ENCODE measurements at regions not wholly inside any gene's neighbourhood (a gene's known extent, or its start where the extent isn't known, plus 50 kb on each side); places are given as distances from the start of the nearest gene placed in this dataset.

DNA sequence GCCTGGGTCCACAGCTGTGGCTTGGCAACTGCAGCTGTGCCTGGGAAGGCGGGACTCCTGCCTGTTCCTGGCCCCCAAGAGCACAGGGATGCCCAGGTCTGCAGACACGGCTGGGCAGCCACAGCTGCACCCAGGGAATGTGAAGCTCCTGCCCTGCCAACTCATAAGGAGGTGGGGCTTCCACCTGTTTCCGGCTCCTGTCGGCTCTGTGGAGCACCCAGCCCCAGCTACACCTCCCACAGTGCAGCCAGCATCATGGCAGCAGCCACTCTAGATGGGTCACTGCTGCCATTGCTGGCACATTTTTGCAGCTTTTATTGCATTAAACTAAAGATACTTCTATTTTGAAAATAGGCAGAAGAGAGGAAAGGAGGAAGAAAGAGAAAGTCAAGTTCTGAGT, 207.9 kb downstream of the SAMD5 start:
- intact Hi-C loops (cut with DNase I; ENCODE audit: low total_unique reads) = loop anchor here (5.0 kb wide), 1 partner anchor 901 kb away; no protein-coding TSS in a partner anchor

GRCh38 chr6:147717991-147718390, 209.5 kb downstream of the SAMD5 start:
- no peak for DNase-seq (ENCODE audit: low spot score in 2 of 2)
- TF ChIP-seq, protein P1, sequence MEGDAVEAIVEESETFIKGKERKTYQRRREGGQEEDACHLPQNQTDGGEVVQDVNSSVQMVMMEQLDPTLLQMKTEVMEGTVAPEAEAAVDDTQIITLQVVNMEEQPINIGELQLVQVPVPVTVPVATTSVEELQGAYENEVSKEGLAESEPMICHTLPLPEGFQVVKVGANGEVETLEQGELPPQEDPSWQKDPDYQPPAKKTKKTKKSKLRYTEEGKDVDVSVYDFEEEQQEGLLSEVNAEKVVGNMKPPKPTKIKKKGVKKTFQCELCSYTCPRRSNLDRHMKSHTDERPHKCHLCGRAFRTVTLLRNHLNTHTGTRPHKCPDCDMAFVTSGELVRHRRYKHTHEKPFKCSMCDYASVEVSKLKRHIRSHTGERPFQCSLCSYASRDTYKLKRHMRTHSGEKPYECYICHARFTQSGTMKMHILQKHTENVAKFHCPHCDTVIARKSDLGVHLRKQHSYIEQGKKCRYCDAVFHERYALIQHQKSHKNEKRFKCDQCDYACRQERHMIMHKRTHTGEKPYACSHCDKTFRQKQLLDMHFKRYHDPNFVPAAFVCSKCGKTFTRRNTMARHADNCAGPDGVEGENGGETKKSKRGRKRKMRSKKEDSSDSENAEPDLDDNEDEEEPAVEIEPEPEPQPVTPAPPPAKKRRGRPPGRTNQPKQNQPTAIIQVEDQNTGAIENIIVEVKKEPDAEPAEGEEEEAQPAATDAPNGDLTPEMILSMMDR (IDR thresholded peaks at IDR 0.05) = no peak
- no peak for TF ChIP-seq POLR2A (IDR thresholded peaks at IDR 0.05)
- 88 to 89% methylated on average over 5 of the region's 5 CpGs for WGBS, 2 donors
- no peak overlapping the region for H3K4me3 ChIP-seq (ENCODE audit: low read depth, poor library complexity, severe bottlenecking)
- intact Hi-C loops (cut with DNase I; ENCODE audit: low total_unique reads) = loop anchor here (5.0 kb wide), 1 partner anchor 899 kb away; no protein-coding TSS in a partner anchor

More for the DNA sequence above, 207.9 kb downstream of the SAMD5 start:
- 74 to 87% methylated on average over 3 of the region's 4 CpGs for WGBS, 2 donors
- TF ChIP-seq, protein P1 (IDR thresholded peaks at IDR 0.05) = no peak
- no peak for TF ChIP-seq POLR2A (IDR thresholded peaks at IDR 0.05)
- DNase-seq (ENCODE audit: low spot score in 2 of 2) = no peak
- H3K4me3 ChIP-seq (ENCODE audit: low read depth, poor library complexity, severe bottlenecking) = no peak overlapping the region

DNA sequence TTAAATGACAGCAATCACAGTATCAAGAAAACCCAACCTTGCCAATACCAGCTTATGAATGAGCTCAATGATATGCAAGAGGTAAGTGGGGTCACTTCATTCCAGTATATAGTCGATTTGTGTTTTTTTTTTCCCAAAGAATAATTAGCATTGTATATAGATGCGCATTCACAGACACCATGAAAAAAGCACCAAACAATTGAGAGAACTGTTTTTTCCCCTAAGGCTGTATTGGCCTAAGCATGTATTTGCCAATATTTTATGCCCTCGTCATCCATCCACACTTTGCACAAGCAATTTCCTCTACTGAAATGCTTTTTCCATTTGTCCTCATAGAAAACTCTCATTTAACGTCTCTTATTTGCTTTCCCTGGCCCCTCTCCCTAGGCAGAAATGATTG, 213.7 kb downstream of the SAMD5 start:
- WGBS, 2 donors = 83 to 88% methylated on average over 4 of the region's 4 CpGs
- TF ChIP-seq, protein P1 (IDR thresholded peaks at IDR 0.05) = no peak
- TF ChIP-seq POLR2A (IDR thresholded peaks at IDR 0.05) = no peak
- no peak for DNase-seq (ENCODE audit: low spot score in 2 of 2)

DNA sequence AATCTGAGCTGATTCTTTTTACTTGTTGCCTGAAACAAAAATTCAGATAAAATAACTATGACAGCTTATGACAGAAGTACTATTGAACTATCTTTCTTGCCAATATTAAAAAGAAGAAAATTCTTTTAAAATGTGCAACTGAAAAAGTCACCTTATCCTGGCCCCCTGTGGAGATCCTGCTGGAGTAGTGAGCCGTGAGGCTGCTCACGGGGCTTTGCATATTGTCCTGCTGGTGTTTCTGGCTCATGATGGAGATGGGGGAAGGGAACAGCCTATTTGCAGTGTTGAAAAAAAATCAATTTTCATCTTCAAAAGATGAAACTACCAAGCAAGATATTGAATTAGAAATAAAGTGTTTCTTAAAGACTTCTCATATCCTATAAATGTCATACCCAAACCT, 216.0 kb downstream of the SAMD5 start:
- intact Hi-C loops (cut with DNase I; ENCODE audit: low total_unique reads) = no loop called here
- no peak for TF ChIP-seq POLR2A (IDR thresholded peaks at IDR 0.05)
- TF ChIP-seq, protein P1 (IDR thresholded peaks at IDR 0.05) = no peak
- 97 to 98% methylated on average over 2 of the region's 2 CpGs for WGBS, 2 donors
- no peak overlapping the region for H3K4me3 ChIP-seq (ENCODE audit: low read depth, poor library complexity, severe bottlenecking)
- DNase-seq (ENCODE audit: low spot score in 2 of 2) = no peak

More for the DNA sequence above, 213.7 kb downstream of the SAMD5 start:
- no peak overlapping the region for H3K4me3 ChIP-seq (ENCODE audit: low read depth, poor library complexity, severe bottlenecking)
- intact Hi-C loops (cut with DNase I; ENCODE audit: low total_unique reads) = no loop called here

DNA sequence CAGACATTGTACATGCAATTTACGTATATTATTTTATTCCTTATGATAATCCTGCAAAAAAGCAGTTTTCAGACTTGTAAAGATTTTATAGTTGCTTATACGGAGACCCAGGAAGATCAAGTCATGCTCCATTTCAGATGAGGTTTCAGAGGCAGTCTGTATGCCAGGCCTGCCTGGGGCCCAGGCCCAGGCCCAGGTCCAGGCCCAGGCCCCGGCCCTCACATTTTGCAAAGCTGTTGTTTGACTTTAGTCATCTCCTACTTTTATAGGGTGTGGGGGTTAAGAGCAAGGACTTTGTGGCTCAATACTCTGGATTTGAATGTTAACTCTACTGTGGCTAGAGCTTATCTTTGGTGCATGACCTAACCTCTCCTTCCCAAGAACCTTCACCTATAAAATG, 217.9 kb downstream of the SAMD5 start:
- TF ChIP-seq POLR2A (IDR thresholded peaks at IDR 0.05) = no peak
- TF ChIP-seq, protein P1 (IDR thresholded peaks at IDR 0.05) = no peak
- intact Hi-C loops (cut with DNase I; ENCODE audit: low total_unique reads) = no loop called here
- WGBS, 2 donors = 95 to 98% methylated on average over 3 of the region's 3 CpGs

GRCh38 chr6:147728903-147729302, 220.4 kb downstream of the SAMD5 start:
- DNase-seq (ENCODE audit: low spot score in 2 of 2) = no peak
- whole genome bisulfite sequencing, 2 donors = 67 to 78% methylated on average over 4 of the region's 4 CpGs
- TF ChIP-seq, protein P1 (IDR thresholded peaks at IDR 0.05) = no peak
- TF ChIP-seq POLR2A (IDR thresholded peaks at IDR 0.05) = no peak
- intact Hi-C loops (cut with DNase I; ENCODE audit: low total_unique reads) = no loop called here
- no peak overlapping the region for H3K4me3 ChIP-seq (ENCODE audit: low read depth, poor library complexity, severe bottlenecking)

More for the DNA sequence above, 217.9 kb downstream of the SAMD5 start:
- no peak overlapping the region for H3K4me3 ChIP-seq (ENCODE audit: low read depth, poor library complexity, severe bottlenecking)
- DNase-seq (ENCODE audit: low spot score in 2 of 2) = no peak
